IPS-11a (cell line): ENCODE measurements at regions not wholly inside any gene's neighbourhood (a gene's known extent, or its start where the extent isn't known, plus 50 kb on each side); places are given as distances from the start of the nearest gene placed in this dataset.
"Not testable (repeated sequence)": the region's sequence is repeated elsewhere in the genome, so short reads cannot be mapped to it uniquely, and the experiment has no call there.

ENCODE experiments used
- H3K4me3 ChIP-seq: one replicate; pipeline ENCODE4 v1.5.1; 2013; ENCODE audit warnings: low read depth, low read length, control low read depth

GRCh38 chr15:95119041-95119610, 887.8 kb downstream of the MCTP2 start:
- H3K4me3 ChIP-seq, result no peak overlapping the region

GRCh38 chr15:95120595-95120994, 889.2 kb downstream of the MCTP2 start:
- no peak overlapping the region for H3K4me3 ChIP-seq

- H3K4me3 ChIP-seq, result no peak overlapping the region
Observed at GRCh38 chr15:95121191-95121590, 889.8 kb downstream of the MCTP2 start.

GRCh38 chr15:95125803-95126202, 894.4 kb downstream of the MCTP2 start:
- H3K4me3 ChIP-seq, result no peak overlapping the region

- no peak overlapping the region for H3K4me3 ChIP-seq
Observed at GRCh38 chr15:95127356-95127755, 896.0 kb downstream of the MCTP2 start.

- H3K4me3 ChIP-seq, result no peak overlapping the region
Observed at GRCh38 chr15:95129574-95129973, 898.2 kb downstream of the MCTP2 start.

GRCh38 chr15:95131131-95131556, 899.8 kb downstream of the MCTP2 start:
- H3K4me3 ChIP-seq, result no peak overlapping the region

GRCh38 chr15:95132774-95133173, 901.4 kb downstream of the MCTP2 start:
- H3K4me3 ChIP-seq, result no peak overlapping the region

GRCh38 chr15:95134431-95135110, 903.2 kb downstream of the MCTP2 start:
- no peak overlapping the region for H3K4me3 ChIP-seq

- no peak overlapping the region for H3K4me3 ChIP-seq
Observed at GRCh38 chr15:95138604-95139270, 907.4 kb downstream of the MCTP2 start.

GRCh38 chr15:95141486-95141885, 910.1 kb downstream of the MCTP2 start:
- no peak overlapping the region for H3K4me3 ChIP-seq

- no peak overlapping the region for H3K4me3 ChIP-seq
Observed at GRCh38 chr15:95142531-95142930, 911.2 kb downstream of the MCTP2 start.

GRCh38 chr15:95146481-95146880, 915.1 kb downstream of the MCTP2 start:
- H3K4me3 ChIP-seq, result no peak overlapping the region

GRCh38 chr15:95148183-95148582, 916.8 kb downstream of the MCTP2 start:
- no peak overlapping the region for H3K4me3 ChIP-seq

- H3K4me3 ChIP-seq, result no peak overlapping the region
Observed at GRCh38 chr15:95149036-95149435, 917.7 kb downstream of the MCTP2 start.

GRCh38 chr15:95149771-95150170, 918.4 kb downstream of the MCTP2 start:
- H3K4me3 ChIP-seq, result no peak overlapping the region

GRCh38 chr15:95150466-95150865, 919.1 kb downstream of the MCTP2 start:
- H3K4me3 ChIP-seq, result no peak overlapping the region

GRCh38 chr15:95152741-95153140, 921.4 kb downstream of the MCTP2 start:
- no peak overlapping the region for H3K4me3 ChIP-seq

GRCh38 chr15:95153201-95153600, 921.8 kb downstream of the MCTP2 start:
- H3K4me3 ChIP-seq, result not testable (repeated sequence)

GRCh38 chr15:95160316-95160715, 929.0 kb downstream of the MCTP2 start:
- H3K4me3 ChIP-seq, result no peak overlapping the region

GRCh38 chr15:95162069-95162468, 930.7 kb downstream of the MCTP2 start:
- H3K4me3 ChIP-seq, result no peak overlapping the region

- no peak overlapping the region for H3K4me3 ChIP-seq
Observed at GRCh38 chr15:95162531-95162930, 931.2 kb downstream of the MCTP2 start.
